Caco-2 (cell line): ENCODE measurements at regions not wholly inside any gene's neighbourhood (a gene's known extent, or its start where the extent isn't known, plus 50 kb on each side); places are given as distances from the start of the nearest gene placed in this dataset.

Experiments
- BruUV-seq: library from RNA; stranded (reverse); fragments of 400-500 nt; replicated peaks from 2 replicates; lab custom pipeline; 2021; lab: Mats Ljungman, UMichigan
- CTCF ChIA-PET: fragments of 300-600 bp; sonication (Branson Sonifier 250); formaldehyde crosslinking; loops from one replicate; lab custom pipeline; 2022; ENCODE audit warnings: antibody characterized with exemption; lab: Charles Lee
- POLR2A ChIA-PET: fragments of 300-600 bp; sonication (Branson Sonifier 250); formaldehyde crosslinking; loops from one replicate; lab custom pipeline; 2022; ENCODE audit warnings: antibody characterized with exemption; lab: Charles Lee
- DNase-seq, 2 experiments: peaks; one replicate each; pipeline versions ENCODE4 v3.0.0 to v3.0.0-alpha.2; 2020 to 2022
- H3K27me3 ChIP-seq: replicated peaks from 2 replicates; pipeline ENCODE4 v1.6.0; 2011; ENCODE audit warnings: low read length; ENCODE audit not compliant: control insufficient read depth, insufficient read depth
- H3K36me3 ChIP-seq: 2 replicates; pipeline ENCODE4 v1.5.1; 2011; ENCODE audit warnings: low read length; ENCODE audit not compliant: control insufficient read depth, insufficient read depth
- H3K4me1 ChIP-seq: fragments of 250-450 bp; sonication (Bioruptor Pico); 2 replicates; pipeline ENCODE4 v1.5.1; 2020; ENCODE audit warnings: mild to moderate bottlenecking
- H3K4me3 ChIP-seq: 2 replicates; pipeline ENCODE4 v1.5.1; 2011; ENCODE audit warnings: low read depth, mild to moderate bottlenecking, control low read depth, low read length
- H3K9me3 ChIP-seq: fragments of 250-450 bp; sonication (Bioruptor Pico); 2 replicates; pipeline ENCODE4 v1.5.1; 2020; ENCODE audit warnings: mild to moderate bottlenecking, moderate library complexity
- H3K27ac Mint-ChIP-seq: one replicate; pipeline ENCODE4 v1.8.0; 2022; ENCODE audit warnings: mixed read lengths; ENCODE audit not compliant: unreplicated experiment
- H3K27me3 Mint-ChIP-seq: one replicate; pipeline ENCODE4 v1.8.0; 2022; ENCODE audit warnings: mixed read lengths; ENCODE audit not compliant: insufficient read depth, unreplicated experiment
- H3K36me3 Mint-ChIP-seq: one replicate; pipeline ENCODE4 v1.8.0; 2022; ENCODE audit warnings: mild to moderate bottlenecking, mixed read lengths; ENCODE audit not compliant: insufficient read depth, unreplicated experiment
- H3K4me1 Mint-ChIP-seq: one replicate; pipeline ENCODE4 v1.8.0; 2022; ENCODE audit warnings: low read depth, mixed read lengths; ENCODE audit not compliant: unreplicated experiment
- H3K4me3 Mint-ChIP-seq: one replicate; pipeline ENCODE4 v1.8.0; 2022; ENCODE audit warnings: mild to moderate bottlenecking, moderate library complexity, mixed read lengths; ENCODE audit not compliant: unreplicated experiment
- H3K9me3 Mint-ChIP-seq: one replicate; pipeline ENCODE4 v1.8.0; 2022; ENCODE audit warnings: mixed read lengths; ENCODE audit not compliant: unreplicated experiment
- intact Hi-C: fragments of 100-400 bp; cut with micrococcal nuclease; formaldehyde crosslinking; loops from one replicate; pipeline ENCODE4 v1.10.0; 2022; ENCODE audit not compliant: unreplicated experiment
- TF ChIP-seq, protein P1 (sequence below), 2 experiments: fragments of 200-600 bp in 1 of 2; IDR thresholded peaks; 1 replicate in 1 of 2; 2 replicates in 1 of 2; pipeline versions ENCODE4 v1.5.1 to v1.8.0; 2011 to 2022; ENCODE audit warnings: antibody characterized with exemption in 1 of 2, control low read depth in 1 of 2, inconsistent platforms in 1 of 2, low read depth in 1 of 2, low read length in 1 of 2, mild to moderate bottlenecking in 1 of 2, moderate library complexity in 1 of 2; ENCODE audit not compliant: insufficient read depth in 1 of 2, severe bottlenecking in 1 of 2, unreplicated experiment in 1 of 2

- no peak for DNase-seq
- Histone ChIP-seq H3K27me3 (no peaks in the 10 kb centered on the region), H3K4me1 (peaks cover 50% of the 10 kb centered on the region), H3K4me3 (no peak overlapping the region), H3K36me3 (no peaks in the 10 kb centered on the region), H3K9me3 (no peaks in the 10 kb centered on the region)
- intact Hi-C loops: loop anchor here (10.0 kb wide), 2 partner anchors 227 to 357 kb away; no protein-coding TSS in a partner anchor
- H3K27me3 Mint-ChIP-seq: no peaks in the 10 kb centered on the region
- ChIA-PET CTCF (interaction anchor here (0.5 kb wide), 1 partner anchor 132 kb away, joined by 3 read pairs; no protein-coding TSS in a partner anchor), POLR2A (interaction anchor here (0.8 kb wide), 1 partner anchor 132 kb away, joined by 7 read pairs; no protein-coding TSS in a partner anchor)
- peak overlapping the region; percentile 41 for H3K27ac Mint-ChIP-seq
- no peak overlapping the region for H3K4me3 Mint-ChIP-seq
- peaks cover 39% of the 10 kb centered on the region for H3K4me1 Mint-ChIP-seq
- no peaks in the 10 kb centered on the region for H3K9me3 Mint-ChIP-seq
- TF ChIP-seq, protein P1, sequence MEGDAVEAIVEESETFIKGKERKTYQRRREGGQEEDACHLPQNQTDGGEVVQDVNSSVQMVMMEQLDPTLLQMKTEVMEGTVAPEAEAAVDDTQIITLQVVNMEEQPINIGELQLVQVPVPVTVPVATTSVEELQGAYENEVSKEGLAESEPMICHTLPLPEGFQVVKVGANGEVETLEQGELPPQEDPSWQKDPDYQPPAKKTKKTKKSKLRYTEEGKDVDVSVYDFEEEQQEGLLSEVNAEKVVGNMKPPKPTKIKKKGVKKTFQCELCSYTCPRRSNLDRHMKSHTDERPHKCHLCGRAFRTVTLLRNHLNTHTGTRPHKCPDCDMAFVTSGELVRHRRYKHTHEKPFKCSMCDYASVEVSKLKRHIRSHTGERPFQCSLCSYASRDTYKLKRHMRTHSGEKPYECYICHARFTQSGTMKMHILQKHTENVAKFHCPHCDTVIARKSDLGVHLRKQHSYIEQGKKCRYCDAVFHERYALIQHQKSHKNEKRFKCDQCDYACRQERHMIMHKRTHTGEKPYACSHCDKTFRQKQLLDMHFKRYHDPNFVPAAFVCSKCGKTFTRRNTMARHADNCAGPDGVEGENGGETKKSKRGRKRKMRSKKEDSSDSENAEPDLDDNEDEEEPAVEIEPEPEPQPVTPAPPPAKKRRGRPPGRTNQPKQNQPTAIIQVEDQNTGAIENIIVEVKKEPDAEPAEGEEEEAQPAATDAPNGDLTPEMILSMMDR (IDR thresholded peaks at IDR 0.05; ENCODE audit: insufficient read depth in 1 of 2, low read depth in 1 of 2, low read length in 1 of 2, severe bottlenecking in 1 of 2, unreplicated experiment in 1 of 2): no peak
- no peaks in the 10 kb centered on the region for H3K36me3 Mint-ChIP-seq
- no TSS peak for BruUV-seq
Observed at GRCh38 chr1:228867951-228868730, 132.9 kb downstream of the RHOU start.

- Histone ChIP-seq H3K4me1 (peaks cover 45% of the 10 kb centered on the region), H3K4me3 (no peak overlapping the region), H3K9me3 (no peaks in the 10 kb centered on the region), H3K27me3 (no peaks in the 10 kb centered on the region), H3K36me3 (no peaks in the 10 kb centered on the region)
- H3K9me3 Mint-ChIP-seq: no peaks in the 10 kb centered on the region
- H3K4me3 Mint-ChIP-seq: no peak overlapping the region
- DNase-seq: no peak
- ChIA-PET POLR2A (no interaction called here), CTCF (no interaction called here)
- intact Hi-C loops: loop anchor here (10.0 kb wide), 2 partner anchors 226 to 356 kb away; no protein-coding TSS in a partner anchor
- TF ChIP-seq, protein P1 (IDR thresholded peaks at IDR 0.05; ENCODE audit: insufficient read depth in 1 of 2, low read depth in 1 of 2, low read length in 1 of 2, severe bottlenecking in 1 of 2, unreplicated experiment in 1 of 2): no peak
- H3K4me1 Mint-ChIP-seq: peaks cover 34% of the 10 kb centered on the region
- H3K36me3 Mint-ChIP-seq: no peaks in the 10 kb centered on the region
- peak overlapping the region; percentile 43 for H3K27ac Mint-ChIP-seq
- BruUV-seq: no TSS peak
- H3K27me3 Mint-ChIP-seq: no peaks in the 10 kb centered on the region
Observed at GRCh38 chr1:228868731-228869024, 133.4 kb downstream of the RHOU start.

DNA sequence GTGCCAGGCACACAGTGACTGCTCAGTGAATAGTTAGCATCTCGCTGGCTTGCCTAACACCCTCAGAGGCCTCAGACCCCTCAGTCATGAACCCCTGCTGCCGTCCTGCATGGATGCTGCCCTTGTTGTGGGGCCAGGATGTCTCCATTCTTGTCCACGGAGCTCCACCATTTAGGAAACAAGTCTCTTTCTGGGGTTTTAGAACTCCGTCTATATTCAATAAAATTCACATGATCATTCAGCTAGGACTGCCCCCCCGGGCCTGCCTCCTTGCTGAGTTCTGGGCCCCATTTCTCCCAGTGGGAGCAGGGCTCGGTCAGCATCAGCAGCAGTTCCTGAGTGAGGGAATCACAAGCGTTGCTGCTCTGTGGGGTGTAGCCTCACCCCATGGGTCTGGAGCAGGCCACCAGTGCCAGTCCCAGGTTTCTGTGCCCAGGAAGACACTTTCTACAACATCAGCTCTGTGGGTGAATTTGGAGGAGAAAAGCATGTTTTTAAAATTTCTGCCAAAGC lies 134.1 kb downstream of the RHOU start:
- CTCF ChIA-PET: no interaction called here
- Histone ChIP-seq H3K27me3 (no peaks in the 10 kb centered on the region), H3K36me3 (no peaks in the 10 kb centered on the region), H3K9me3 (no peaks in the 10 kb centered on the region), H3K4me3 (no peak overlapping the region), H3K4me1 (peaks cover 38% of the 10 kb centered on the region)
- intact Hi-C loops: loop anchor here (10.0 kb wide), 2 partner anchors 225 to 355 kb away; no protein-coding TSS in a partner anchor
- peak overlapping the region; percentile 43 for H3K27ac Mint-ChIP-seq
- DNase-seq: no peak
- H3K9me3 Mint-ChIP-seq: no peaks in the 10 kb centered on the region
- POLR2A ChIA-PET: no interaction called here
- TF ChIP-seq, protein P1 (IDR thresholded peaks at IDR 0.05; ENCODE audit: insufficient read depth in 1 of 2, low read depth in 1 of 2, low read length in 1 of 2, severe bottlenecking in 1 of 2, unreplicated experiment in 1 of 2): no peak
- no peaks in the 10 kb centered on the region for H3K36me3 Mint-ChIP-seq
- H3K4me1 Mint-ChIP-seq: peaks cover 29% of the 10 kb centered on the region
- no TSS peak for BruUV-seq
- no peaks in the 10 kb centered on the region for H3K27me3 Mint-ChIP-seq
- no peak overlapping the region for H3K4me3 Mint-ChIP-seq
